ENCODE measurements at regions not wholly inside any gene's neighbourhood (a gene's known extent, or its start where the extent isn't known, plus 50 kb on each side); places are given as distances from the start of the nearest gene placed in this dataset.

DNA sequence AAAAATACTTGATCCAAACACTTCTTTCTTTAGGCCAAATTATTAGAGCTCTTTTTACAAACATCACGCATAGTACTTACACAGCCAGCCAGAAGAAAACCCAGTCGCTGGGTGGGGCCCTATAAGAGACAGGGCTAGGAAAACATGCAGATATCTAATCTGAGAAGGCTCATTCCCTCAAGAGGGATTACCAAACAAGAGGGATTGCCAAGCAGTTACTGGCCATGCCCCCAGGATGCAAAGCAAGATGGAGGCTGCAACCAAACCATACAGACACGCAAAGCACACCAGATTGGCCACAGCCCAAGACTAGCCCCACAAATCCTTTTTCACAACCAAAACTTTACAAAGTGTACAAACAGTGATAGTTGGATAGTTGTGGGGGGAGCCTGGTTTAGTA is 1235.4 kb upstream of the GJE1 start:
- no peak for ATAC-seq (ENCODE audit: low read depth)
- DNase-seq (ENCODE audit: low spot score): no peak
- H3K36me3 ChIP-seq (ENCODE audit: low read depth): peaks cover 10% of the 10 kb centered on the region; the same call in 1 of the 2 replicates
- H3K27me3 ChIP-seq (ENCODE audit: insufficient read depth, poor library complexity, severe bottlenecking): no peaks in the 10 kb centered on the region
- no peaks in the 10 kb centered on the region for H3K9me3 ChIP-seq (ENCODE audit: severe bottlenecking)
- H3K27ac ChIP-seq (ENCODE audit: poor library complexity, severe bottlenecking): no peak overlapping the region
- peaks cover 5% of the 10 kb centered on the region for H3K4me1 ChIP-seq (ENCODE audit: insufficient read depth, poor library complexity, severe bottlenecking)
- TF ChIP-seq CTCF (IDR thresholded peaks at IDR 0.05; ENCODE audit: poor library complexity, severe bottlenecking): no peak
- H3K4me3 ChIP-seq (ENCODE audit: severe bottlenecking): peak overlapping the region; percentile 43

- peaks cover 3% of the 10 kb centered on the region for H3K4me1 ChIP-seq (ENCODE audit: insufficient read depth, poor library complexity, severe bottlenecking)
- H3K9me3 ChIP-seq (ENCODE audit: severe bottlenecking): no peaks in the 10 kb centered on the region
- DNase-seq (ENCODE audit: low spot score) (no peak), ATAC-seq (ENCODE audit: low read depth) (no peak)
- no peaks in the 10 kb centered on the region for H3K27me3 ChIP-seq (ENCODE audit: insufficient read depth, poor library complexity, severe bottlenecking)
- H3K27ac ChIP-seq (ENCODE audit: poor library complexity, severe bottlenecking): no peak overlapping the region
- no peak overlapping the region for H3K4me3 ChIP-seq (ENCODE audit: severe bottlenecking)
- no peak for TF ChIP-seq CTCF (IDR thresholded peaks at IDR 0.05; ENCODE audit: poor library complexity, severe bottlenecking)
- H3K36me3 ChIP-seq (ENCODE audit: low read depth): peaks cover 18% of the 10 kb centered on the region
Observed at GRCh38 chr6:140893432-140893831, 1239.3 kb upstream of the GJE1 start.

- Histone ChIP-seq H3K4me1 (ENCODE audit: insufficient read depth, poor library complexity, severe bottlenecking) (peaks cover 3% of the 10 kb centered on the region), H3K27ac (ENCODE audit: poor library complexity, severe bottlenecking) (peak overlapping the region; percentile 3), H3K9me3 (ENCODE audit: severe bottlenecking) (no peaks in the 10 kb centered on the region), H3K4me3 (ENCODE audit: severe bottlenecking) (no peak overlapping the region), H3K27me3 (ENCODE audit: insufficient read depth, poor library complexity, severe bottlenecking) (no peaks in the 10 kb centered on the region), H3K36me3 (ENCODE audit: low read depth) (no peaks in the 10 kb centered on the region)
- TF ChIP-seq CTCF (IDR thresholded peaks at IDR 0.05; ENCODE audit: poor library complexity, severe bottlenecking): no peak
- ATAC-seq (ENCODE audit: low read depth) (peak; percentile 86), DNase-seq (ENCODE audit: low spot score) (no peak)
Observed at GRCh38 chr6:140879946-140880345, 1252.8 kb upstream of the GJE1 start.

DNA sequence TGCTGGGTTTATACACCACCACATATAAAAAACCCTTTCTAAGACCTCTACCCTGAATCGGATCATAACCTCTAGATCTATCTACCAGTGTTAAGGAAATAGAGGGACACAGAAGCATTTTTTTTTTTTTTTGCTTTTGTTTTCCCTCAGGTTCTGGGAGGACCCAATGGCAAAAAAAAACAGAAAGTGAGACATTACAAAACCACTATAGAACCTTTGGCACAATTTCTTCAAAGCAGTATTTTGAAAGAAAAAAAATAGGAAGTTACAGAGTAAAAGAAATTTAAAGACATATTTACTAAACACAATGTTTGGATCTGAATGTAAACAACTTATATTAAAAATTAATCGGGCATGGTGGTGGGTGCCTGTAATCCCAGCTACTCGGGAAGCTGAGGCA is 1258.7 kb upstream of the GJE1 start:
- H3K9me3 ChIP-seq (ENCODE audit: severe bottlenecking): no peaks in the 10 kb centered on the region
- H3K4me3 ChIP-seq (ENCODE audit: severe bottlenecking): no peak overlapping the region
- peaks cover 5% of the 10 kb centered on the region for H3K4me1 ChIP-seq (ENCODE audit: insufficient read depth, poor library complexity, severe bottlenecking)
- H3K27me3 ChIP-seq (ENCODE audit: insufficient read depth, poor library complexity, severe bottlenecking): no peaks in the 10 kb centered on the region
- no peak for DNase-seq (ENCODE audit: low spot score)
- ATAC-seq (ENCODE audit: low read depth): no peak
- H3K27ac ChIP-seq (ENCODE audit: poor library complexity, severe bottlenecking): no peak overlapping the region
- no peaks in the 10 kb centered on the region; the same call in 1 of the 2 replicates for H3K36me3 ChIP-seq (ENCODE audit: low read depth)
- no peak for TF ChIP-seq CTCF (IDR thresholded peaks at IDR 0.05; ENCODE audit: poor library complexity, severe bottlenecking)

- Histone ChIP-seq H3K4me3 (ENCODE audit: severe bottlenecking) (no peak overlapping the region), H3K4me1 (ENCODE audit: insufficient read depth, poor library complexity, severe bottlenecking) (peaks cover 5% of the 10 kb centered on the region), H3K27me3 (ENCODE audit: insufficient read depth, poor library complexity, severe bottlenecking) (no peaks in the 10 kb centered on the region), H3K27ac (ENCODE audit: poor library complexity, severe bottlenecking) (no peak overlapping the region), H3K9me3 (ENCODE audit: severe bottlenecking) (no peaks in the 10 kb centered on the region), H3K36me3 (ENCODE audit: low read depth) (no peaks in the 10 kb centered on the region; the same call in 1 of the 2 replicates)
- no peak for TF ChIP-seq CTCF (IDR thresholded peaks at IDR 0.05; ENCODE audit: poor library complexity, severe bottlenecking)
- DNase-seq (ENCODE audit: low spot score) (no peak), ATAC-seq (ENCODE audit: low read depth) (no peak)
Observed at GRCh38 chr6:140872885-140873284, 1259.8 kb upstream of the GJE1 start.

Data from RWPE2 (cell line).